Right lobe of liver (tissue), 6 donors: ENCODE measurements at regions not wholly inside any gene's neighbourhood (a gene's known extent, or its start where the extent isn't known, plus 50 kb on each side); places are given as distances from the start of the nearest gene placed in this dataset.
A peak's percentile ranks its signal among the peaks of the same experiment; 100 is the strongest.

ENCODE experiments used
- ATAC-seq, 4 donors: fragments of 200-7000 bp; cut with Tn5 transposase; one replicate each; pipeline ENCODE4 v1.9.1; 2020; ENCODE audit warnings: mild to moderate bottlenecking in 4 of 4, moderate library complexity in 4 of 4
- DNase-seq, 3 donors: peaks; one replicate each; pipeline ENCODE4 v3.0.0-alpha.2; 2020
- H3K27ac ChIP-seq, 3 donors: fragments of 200-600 bp; one replicate each; pipeline ENCODE4 v1.8.0; 2022
- H3K27me3 ChIP-seq, 2 donors: fragments of 200-600 bp; one replicate each; pipeline ENCODE4 v1.8.0; 2022
- H3K36me3 ChIP-seq, 4 donors: fragments of 200-600 bp; sonication (generic) in 1 of 4; one replicate each; pipeline versions ENCODE4 v1.5.1 to v1.8.0; 2017 to 2022; ENCODE audit warnings: control low read depth in 1 of 4
- H3K4me1 ChIP-seq, 4 donors: fragments of 200-600 bp; sonication (generic) in 1 of 4; one replicate each; pipeline versions ENCODE4 v1.5.1 to v1.8.0; 2017 to 2022; ENCODE audit warnings: control low read depth in 1 of 4
- H3K4me3 ChIP-seq, 3 donors: fragments of 200-600 bp; one replicate each; pipeline ENCODE4 v1.8.0; 2022
- H3K9me3 ChIP-seq, 4 donors: fragments of 200-600 bp; sonication (generic) in 1 of 4; one replicate each; pipeline versions ENCODE4 v1.5.1 to v1.8.0; 2017 to 2022; ENCODE audit warnings: control low read depth in 1 of 4
- POLR2A ChIP-seq: fragments of 450-650 bp; IDR thresholded peaks from one replicate; pipeline ENCODE4 v1.6.1; 2017; ENCODE audit warnings: antibody characterized with exemption, mild to moderate bottlenecking
- WGBS: methylation state at CpG from one replicate; pipeline ENCODE4 v1.1.6; 2018; ENCODE audit warnings: low coverage, low lambda C conversion rate; ENCODE audit not compliant: insufficient coverage; ENCODE audit errors: missing lambda C conversion rate; 5-methylcytosine and 5-hydroxymethylcytosine counted together
- intact Hi-C, 2 donors: fragments of 100-400 bp; cut with DNase I; formaldehyde crosslinking; loops; one replicate each; pipeline versions ENCODE4 v1.11.2 to v1.14.1; 2022
- TF ChIP-seq, protein P1 (sequence below), 4 donors: fragments of 200-600 bp in 3 of 4; fragments of 450-650 bp in 1 of 4; IDR thresholded peaks; one replicate each; pipeline versions ENCODE4 v1.5.1 to v1.8.0; 2016 to 2022; ENCODE audit warnings: antibody characterized with exemption in 4 of 4, mild to moderate bottlenecking in 2 of 4
- donor health status: DM: no; HTN: yes; CAD: no.
- donor health status: DM: no; HTN: no; CAD: no.
- donor health status: DM: no; HTN: no; CAD: no.
- donor health status: DM: no; HTN: yes; CAD: no.
- donor health status: DM: no; HTN: yes; CAD: no.

DNA sequence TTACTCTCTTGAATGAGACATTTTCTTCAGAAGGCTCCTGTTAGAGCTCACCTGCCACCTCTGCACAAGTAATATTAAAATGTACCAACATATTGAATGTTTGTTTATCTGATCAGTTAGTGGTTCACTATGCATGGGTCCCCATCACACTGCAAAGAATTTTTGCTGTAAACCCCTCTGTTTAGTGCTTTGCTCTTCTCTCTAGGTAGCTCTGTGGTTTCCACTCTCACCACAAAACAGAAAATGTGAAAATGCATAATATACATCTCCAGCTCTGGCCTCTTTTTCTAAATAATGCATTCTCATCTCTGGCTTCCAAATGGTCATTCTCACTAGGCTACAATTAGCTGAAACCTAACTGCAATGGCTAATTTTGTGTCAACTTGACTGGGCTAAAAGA lies 176.7 kb downstream of the TRIM33 start:
- Histone ChIP-seq H3K9me3 (no peaks in the 10 kb centered on the region), H3K4me3 (no peak overlapping the region), H3K4me1 (no peaks in the 10 kb centered on the region), H3K27ac (no peak overlapping the region), H3K36me3 (no peaks in the 10 kb centered on the region), H3K27me3 (no peaks in the 10 kb centered on the region)
- ATAC-seq (peak in 1 of 4 donors; percentile 20), DNase-seq (no peak)
- intact Hi-C loops: no loop called here
- no peak for TF ChIP-seq POLR2A
- TF ChIP-seq, protein P1, sequence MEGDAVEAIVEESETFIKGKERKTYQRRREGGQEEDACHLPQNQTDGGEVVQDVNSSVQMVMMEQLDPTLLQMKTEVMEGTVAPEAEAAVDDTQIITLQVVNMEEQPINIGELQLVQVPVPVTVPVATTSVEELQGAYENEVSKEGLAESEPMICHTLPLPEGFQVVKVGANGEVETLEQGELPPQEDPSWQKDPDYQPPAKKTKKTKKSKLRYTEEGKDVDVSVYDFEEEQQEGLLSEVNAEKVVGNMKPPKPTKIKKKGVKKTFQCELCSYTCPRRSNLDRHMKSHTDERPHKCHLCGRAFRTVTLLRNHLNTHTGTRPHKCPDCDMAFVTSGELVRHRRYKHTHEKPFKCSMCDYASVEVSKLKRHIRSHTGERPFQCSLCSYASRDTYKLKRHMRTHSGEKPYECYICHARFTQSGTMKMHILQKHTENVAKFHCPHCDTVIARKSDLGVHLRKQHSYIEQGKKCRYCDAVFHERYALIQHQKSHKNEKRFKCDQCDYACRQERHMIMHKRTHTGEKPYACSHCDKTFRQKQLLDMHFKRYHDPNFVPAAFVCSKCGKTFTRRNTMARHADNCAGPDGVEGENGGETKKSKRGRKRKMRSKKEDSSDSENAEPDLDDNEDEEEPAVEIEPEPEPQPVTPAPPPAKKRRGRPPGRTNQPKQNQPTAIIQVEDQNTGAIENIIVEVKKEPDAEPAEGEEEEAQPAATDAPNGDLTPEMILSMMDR (IDR thresholded peaks at IDR 0.05): no peak

DNA sequence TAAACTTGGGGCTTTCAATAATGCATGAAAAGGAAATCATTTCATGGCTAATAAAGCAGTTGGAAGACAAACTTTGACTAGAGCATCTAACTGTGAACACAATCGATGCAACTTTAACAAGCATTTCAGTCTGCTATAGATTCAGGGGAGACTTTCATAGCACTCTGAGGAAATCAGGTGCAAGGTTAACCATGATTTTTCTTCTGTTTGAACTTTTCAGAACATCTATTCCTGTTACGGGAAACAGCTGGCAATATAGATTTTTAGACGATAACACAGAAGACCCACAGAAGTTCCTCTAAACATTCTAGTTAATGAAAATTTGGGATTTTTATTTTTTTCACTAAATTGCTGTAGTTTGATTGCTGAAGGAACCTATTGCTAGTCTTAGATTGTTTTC lies 177.3 kb downstream of the TRIM33 start:
- no peaks in the 10 kb centered on the region for H3K36me3 ChIP-seq
- H3K9me3 ChIP-seq: no peaks in the 10 kb centered on the region
- TF ChIP-seq, protein P1 (IDR thresholded peaks at IDR 0.05): no peak
- no peak for TF ChIP-seq POLR2A
- DNase-seq (no peak), ATAC-seq (no peak)
- WGBS: 53% methylated on average over 3 of the region's 3 CpGs
- H3K27ac ChIP-seq: no peak overlapping the region
- intact Hi-C loops: no loop called here
- H3K4me3 ChIP-seq: no peak overlapping the region
- H3K27me3 ChIP-seq: no peaks in the 10 kb centered on the region
- no peaks in the 10 kb centered on the region for H3K4me1 ChIP-seq

DNA sequence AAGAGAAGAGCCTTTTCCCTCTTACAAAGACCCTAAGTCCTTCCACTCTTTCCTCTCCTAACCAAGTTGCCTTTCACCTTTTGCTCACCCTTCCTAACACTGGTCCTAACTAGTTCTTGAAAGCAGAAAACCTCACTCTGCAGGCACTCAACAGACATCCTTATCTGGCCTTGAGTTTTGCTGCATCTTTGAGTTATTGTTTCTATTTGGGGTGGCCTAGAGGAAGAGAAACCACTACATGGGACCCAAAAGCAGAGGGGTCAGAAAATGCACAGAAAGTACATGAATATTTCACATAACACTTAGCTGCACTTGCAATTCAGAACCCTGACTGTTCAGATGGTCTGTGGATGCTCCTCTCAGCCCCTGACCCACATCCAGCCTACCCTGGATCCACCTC lies 178.3 kb upstream of the SYT6 start:
- no peak overlapping the region for H3K27ac ChIP-seq
- H3K4me3 ChIP-seq: no peak overlapping the region
- no peak for TF ChIP-seq POLR2A
- TF ChIP-seq, protein P1 (IDR thresholded peaks at IDR 0.05): no peak
- intact Hi-C loops: no loop called here
- no peaks in the 10 kb centered on the region for H3K4me1 ChIP-seq
- no peaks in the 10 kb centered on the region for H3K9me3 ChIP-seq
- no peaks in the 10 kb centered on the region for H3K36me3 ChIP-seq
- DNase-seq (no peak), ATAC-seq (no peak)
- no peaks in the 10 kb centered on the region for H3K27me3 ChIP-seq

DNA sequence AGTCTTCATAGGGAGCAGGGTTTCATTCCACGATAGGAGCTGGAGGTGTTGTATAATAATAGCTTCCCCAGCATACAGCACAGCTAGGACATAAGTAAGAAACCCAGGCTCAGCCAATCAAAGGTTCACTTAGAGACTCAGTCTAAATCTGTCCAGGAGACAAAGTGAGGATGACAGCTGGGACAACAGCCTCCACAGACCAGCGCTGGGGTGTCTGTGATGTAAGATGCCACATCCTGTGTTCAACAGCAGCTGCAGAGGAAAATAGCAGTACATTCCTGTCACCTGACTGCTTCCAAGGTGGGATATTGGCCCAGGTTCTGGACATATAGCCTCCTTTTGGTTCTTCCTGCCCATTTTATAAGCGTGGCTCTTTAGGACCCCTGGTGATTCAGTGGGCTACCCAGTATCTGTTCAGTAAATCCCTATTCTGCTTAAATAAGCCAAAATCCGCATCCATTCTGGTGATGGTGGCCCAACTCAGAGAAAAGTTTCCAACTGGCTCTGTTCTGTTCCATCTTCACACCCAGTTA lies 176.8 kb upstream of the SYT6 start:
- TF ChIP-seq, protein P1 (IDR thresholded peaks at IDR 0.05): no peak
- no peak for TF ChIP-seq POLR2A
- no peak for DNase-seq
- intact Hi-C loops: no loop called here
- no peaks in the 10 kb centered on the region for H3K4me1 ChIP-seq
- H3K4me3 ChIP-seq: no peak overlapping the region
- ATAC-seq: peak in 3 of 4 donors; percentile 31 to 38 (median 33)
- no peaks in the 10 kb centered on the region for H3K27me3 ChIP-seq
- 46% methylated on average over 4 of the region's 4 CpGs for WGBS
- no peaks in the 10 kb centered on the region for H3K36me3 ChIP-seq
- no peaks in the 10 kb centered on the region for H3K9me3 ChIP-seq
- no peak overlapping the region for H3K27ac ChIP-seq

DNA sequence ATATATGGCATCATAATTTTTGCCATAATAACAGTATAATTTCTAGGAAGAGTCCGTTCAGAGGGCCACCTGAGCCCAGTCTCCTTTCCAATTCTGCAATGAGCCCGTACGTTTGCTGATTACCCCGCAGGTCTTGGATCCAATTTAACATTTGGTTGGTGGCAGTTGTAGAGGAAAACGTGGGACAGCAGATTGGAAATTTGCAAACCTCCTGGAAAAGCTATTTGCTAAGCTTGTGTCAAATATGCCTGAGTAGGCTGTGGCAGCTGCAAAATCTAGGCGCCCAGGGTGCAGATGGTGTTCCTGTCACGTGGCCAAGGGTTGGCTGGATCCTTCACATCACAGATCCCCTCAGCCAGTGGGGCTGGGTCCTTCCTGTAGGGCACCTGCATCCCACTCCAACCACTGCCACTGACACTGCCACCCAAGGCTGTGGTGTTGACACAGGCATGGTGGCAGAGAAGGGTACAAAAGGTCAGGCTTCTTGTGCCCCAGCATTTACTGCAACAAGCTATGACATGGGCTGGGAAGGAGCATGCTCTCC lies 174.8 kb upstream of the SYT6 start:
- TF ChIP-seq, protein P1 (IDR thresholded peaks at IDR 0.05): no peak
- no peak for TF ChIP-seq POLR2A
- no peak for ATAC-seq
- no peak overlapping the region for H3K4me3 ChIP-seq
- intact Hi-C loops: no loop called here
- no peaks in the 10 kb centered on the region for H3K4me1 ChIP-seq
- H3K27me3 ChIP-seq: no peaks in the 10 kb centered on the region
- no peak for DNase-seq
- no peak overlapping the region for H3K27ac ChIP-seq
- H3K36me3 ChIP-seq: no peaks in the 10 kb centered on the region
- no peaks in the 10 kb centered on the region for H3K9me3 ChIP-seq
- 67% methylated on average over 2 of the region's 7 CpGs for WGBS
